ENCODE measurements at regions not wholly inside any gene's neighbourhood (a gene's known extent, or its start where the extent isn't known, plus 50 kb on each side); places are given as distances from the start of the nearest gene placed in this dataset.
"Not testable (repeated sequence)": the region's sequence is repeated elsewhere in the genome, so short reads cannot be mapped to it uniquely, and the experiment has no call there.

- Histone ChIP-seq H3K4me3 (ENCODE audit: low read depth, low read length) (no peak overlapping the region), H3K27ac (ENCODE audit: extremely low read depth, low read depth, low read length) (no peak overlapping the region), H3K4me1 (ENCODE audit: control insufficient read depth, insufficient read depth, low read length) (no peaks in the 10 kb centered on the region), H3K9me3 (ENCODE audit: control insufficient read depth, insufficient read depth, low read depth, low read length) (no peaks in the 10 kb centered on the region), H3K36me3 (ENCODE audit: control insufficient read depth in 2 of 2, insufficient read depth in 1 of 2, low read length in 2 of 2) (no peaks in the 10 kb centered on the region)
- TF ChIP-seq SCRT2 (tag by site-specific recombination; IDR thresholded peaks at IDR 0.05) (no peak), HOXC10 (CRISPR knock-in tag; IDR thresholded peaks at IDR 0.05) (no peak), ZNF211 (tag by site-specific recombination; IDR thresholded peaks at IDR 0.05; ENCODE audit: low read depth) (no peak), ZNF223 (tag by site-specific recombination; IDR thresholded peaks at IDR 0.05) (no peak), MZF1 (tag by site-specific recombination; IDR thresholded peaks at IDR 0.05; ENCODE audit: borderline replicate concordance) (no peak), ZNF2 (tag by site-specific recombination; IDR thresholded peaks at IDR 0.05) (no peak), ZNF701 (tag by site-specific recombination; IDR thresholded peaks at IDR 0.05) (no peak), FEZF1 (tag by site-specific recombination; IDR thresholded peaks at IDR 0.05) (no peak), ZNF76 (tag by site-specific recombination; IDR thresholded peaks at IDR 0.05; ENCODE audit: borderline replicate concordance, low read depth) (no peak), ZNF18 (tag by site-specific recombination; IDR thresholded peaks at IDR 0.05) (no peak), SCRT1 (tag by site-specific recombination; IDR thresholded peaks at IDR 0.05; ENCODE audit: borderline replicate concordance) (no peak), ZBTB44 (tag by site-specific recombination; IDR thresholded peaks at IDR 0.05) (no peak), ZNF155 (tag by site-specific recombination; IDR thresholded peaks at IDR 0.05) (no peak), IKZF3 (tag by site-specific recombination; IDR thresholded peaks at IDR 0.05) (no peak)
- POLR2A ChIA-PET = no interaction called here
- CTCF ChIA-PET = interaction anchor here (1.3 to 3.0 kb wide), 3 partner anchors 50 to 241 kb away, joined by 6 to 15 read pairs (median 11); no protein-coding TSS in a partner anchor
These were observed 75.3 kb upstream of the PNPT1 start for GRCh38 chr2:55768991-55769390.

GRCh38 chr2:55766947-55767346 lies 73.3 kb upstream of the PNPT1 start:
- Histone ChIP-seq H3K4me3 (ENCODE audit: low read depth, low read length) (no peak overlapping the region), H3K27ac (ENCODE audit: extremely low read depth, low read depth, low read length) (no peak overlapping the region), H3K9me3 (ENCODE audit: control insufficient read depth, insufficient read depth, low read depth, low read length) (no peaks in the 10 kb centered on the region), H3K36me3 (ENCODE audit: control insufficient read depth in 2 of 2, insufficient read depth in 1 of 2, low read length in 2 of 2) (no peaks in the 10 kb centered on the region), H3K4me1 (ENCODE audit: control insufficient read depth, insufficient read depth, low read length) (no peaks in the 10 kb centered on the region)
- POLR2A ChIA-PET = no interaction called here
- CTCF ChIA-PET = interaction anchor here (0.6 to 3.0 kb wide), 5 partner anchors 48 to 364 kb away, joined by 3 to 15 read pairs (median 4); no protein-coding TSS in a partner anchor
- TF ChIP-seq GLI2 (tag by site-specific recombination; IDR thresholded peaks at IDR 0.05; ENCODE audit: borderline replicate concordance, low read depth) (no peak), ZNF354C (tag by site-specific recombination; IDR thresholded peaks at IDR 0.05; ENCODE audit: borderline replicate concordance, low read depth) (no peak), ZNF184 (tag by site-specific recombination; IDR thresholded peaks at IDR 0.05) (no peak), ZFP37 (tag by site-specific recombination; IDR thresholded peaks at IDR 0.05) (no peak)

- H3K4me3 ChIP-seq (ENCODE audit: low read depth, low read length); H3K27ac ChIP-seq (ENCODE audit: extremely low read depth, low read depth, low read length); POLR2A ChIA-PET; H3K9me3 ChIP-seq (ENCODE audit: control insufficient read depth, insufficient read depth, low read depth, low read length); CTCF ChIA-PET; H3K4me1 ChIP-seq (ENCODE audit: control insufficient read depth, insufficient read depth, low read length); H3K36me3 ChIP-seq (ENCODE audit: control insufficient read depth in 2 of 2, insufficient read depth in 1 of 2, low read length in 2 of 2): not testable (repeated sequence)
These were observed 72.1 kb upstream of the PNPT1 start for GRCh38 chr2:55765708-55766107.

Data from HEK293 (cell line).